Naive thymus-derived CD4-positive, alpha-beta T cell (primary cell): ENCODE measurements at regions not wholly inside any gene's neighbourhood (a gene's known extent, or its start where the extent isn't known, plus 50 kb on each side); places are given as distances from the start of the nearest gene placed in this dataset.

Experiments
- ATAC-seq: fragments of 150-1000 bp; cut with Tn5 transposase; 2 replicates; pipeline ENCODE4 v1.10.0; 2021; ENCODE audit warnings: mild to moderate bottlenecking, moderate library complexity
- CTCF ChIA-PET: fragments of 350-600 bp; sonication (Branson Sonifier 250); formaldehyde crosslinking; loops from one replicate; lab custom pipeline; 2021; ENCODE audit warnings: antibody characterized with exemption; lab: Charles Lee
- POLR2A ChIA-PET: fragments of 350-600 bp; sonication (Branson Sonifier 250); formaldehyde crosslinking; loops from one replicate; lab custom pipeline; 2021; ENCODE audit warnings: antibody characterized with exemption, inconsistent platforms; lab: Charles Lee
- DNase-seq, 9 donors: peaks; one replicate each; pipeline versions ENCODE4 v3.0.0 to v3.0.0-alpha.2; 2020 to 2022; ENCODE audit warnings: mixed read lengths in 1 of 9
- H3K27ac ChIP-seq: one replicate; pipeline ENCODE4 v1.7.0; 2013; ENCODE audit warnings: mild to moderate bottlenecking, low read depth, low read length, moderate library complexity
- H3K27me3 ChIP-seq, 2 donors: one replicate each; pipeline ENCODE4 v1.7.0; 2013; ENCODE audit warnings: low read length in 2 of 2, mild to moderate bottlenecking in 2 of 2, moderate library complexity in 2 of 2; ENCODE audit not compliant: control insufficient read depth in 2 of 2, insufficient read depth in 2 of 2
- H3K36me3 ChIP-seq, 3 experiments: 1 replicate in 2 of 3; 2 replicates in 1 of 3; pipeline ENCODE4 v1.7.0; 2013; ENCODE audit warnings: low read length in 3 of 3, mild to moderate bottlenecking in 3 of 3, moderate library complexity in 1 of 3; ENCODE audit not compliant: insufficient read depth in 3 of 3, control insufficient read depth in 2 of 3
- H3K4me1 ChIP-seq, 2 donors: one replicate each; pipeline ENCODE4 v1.7.0; 2013; ENCODE audit warnings: low read length in 2 of 2, mild to moderate bottlenecking in 2 of 2, moderate library complexity in 1 of 2; ENCODE audit not compliant: control insufficient read depth in 2 of 2, insufficient read depth in 2 of 2
- H3K4me3 ChIP-seq: 2 replicates; pipeline ENCODE4 v1.7.0; 2013; ENCODE audit warnings: mild to moderate bottlenecking, low read length
- H3K9me3 ChIP-seq, 3 experiments: 1 replicate in 2 of 3; 2 replicates in 1 of 3; pipeline ENCODE4 v1.7.0; 2013; ENCODE audit warnings: low read length in 3 of 3; ENCODE audit not compliant: control insufficient read depth in 2 of 3
- H3K27ac Mint-ChIP-seq, 9 donors: one replicate each; pipeline ENCODE4 v1.8.0; 2020 to 2022; ENCODE audit warnings: mixed read lengths in 9 of 9, mild to moderate bottlenecking in 8 of 9, moderate library complexity in 5 of 9, inconsistent platforms in 2 of 9
- H3K27me3 Mint-ChIP-seq, 5 donors: one replicate each; pipeline ENCODE4 v1.8.0; 2021 to 2022; ENCODE audit warnings: mixed read lengths in 5 of 5, mild to moderate bottlenecking in 1 of 5
- H3K36me3 Mint-ChIP-seq, 5 donors: one replicate each; pipeline ENCODE4 v1.8.0; 2020 to 2022; ENCODE audit warnings: mixed read lengths in 5 of 5, mild to moderate bottlenecking in 3 of 5, inconsistent platforms in 1 of 5
- H3K4me1 Mint-ChIP-seq, 7 donors: one replicate each; pipeline ENCODE4 v1.8.0; 2020 to 2022; ENCODE audit warnings: mixed read lengths in 7 of 7, mild to moderate bottlenecking in 3 of 7, inconsistent platforms in 1 of 7
- H3K4me3 Mint-ChIP-seq, 10 donors: one replicate each; pipeline ENCODE4 v1.8.0; 2020 to 2022; ENCODE audit warnings: mild to moderate bottlenecking in 10 of 10, mixed read lengths in 10 of 10, moderate library complexity in 6 of 10, inconsistent platforms in 2 of 10
- H3K9me3 Mint-ChIP-seq, 11 donors: one replicate each; pipeline ENCODE4 v1.8.0; 2020 to 2022; ENCODE audit warnings: mixed read lengths in 11 of 11, mild to moderate bottlenecking in 4 of 11, inconsistent platforms in 1 of 11, moderate library complexity in 1 of 11
- intact Hi-C, 2 donors: fragments of 100-400 bp; cut with micrococcal nuclease; formaldehyde crosslinking; loops; one replicate each; pipeline ENCODE4 v1.15.1; 2023

DNA sequence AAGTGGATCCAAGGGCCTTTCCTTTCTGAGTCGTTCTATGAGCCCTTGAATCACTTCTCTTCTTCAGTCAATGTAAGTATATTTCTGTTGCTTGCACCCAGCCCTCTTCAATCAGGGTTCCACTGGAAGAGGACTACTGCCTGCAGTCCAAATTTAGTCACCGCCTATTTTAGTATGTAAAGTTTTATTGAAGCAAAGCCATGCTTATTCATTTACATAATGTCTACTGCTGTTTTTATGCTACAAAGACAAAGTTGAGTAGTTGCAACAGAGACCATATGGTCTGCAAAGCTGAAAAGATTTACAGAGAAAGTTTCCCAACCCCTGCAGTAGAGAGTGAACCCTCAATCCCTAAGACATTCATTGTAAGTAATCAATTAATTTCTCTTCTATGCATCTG, 332.5 kb upstream of the TNP1 start:
- DNase-seq (no peak), ATAC-seq (no peak)
- Histone ChIP-seq H3K27ac (no peak overlapping the region), H3K9me3 (no peaks in the 10 kb centered on the region), H3K4me1 (no peaks in the 10 kb centered on the region), H3K4me3 (no peak overlapping the region), H3K27me3 (no peaks in the 10 kb centered on the region), H3K36me3 (no peaks in the 10 kb centered on the region)
- intact Hi-C loops: no loop called here
- Mint-ChIP-seq H3K27ac (no peak overlapping the region), H3K4me1 (peaks cover 0 to 7% (median 0%) of the 10 kb centered on the region in 7 donors), H3K27me3 (peaks cover 0 to 10% (median 6%) of the 10 kb centered on the region in 5 donors), H3K36me3 (peaks cover 0 to 5% (median 0%) of the 10 kb centered on the region in 5 donors), H3K4me3 (no peak overlapping the region), H3K9me3 (peaks cover 0 to 8% (median 5%) of the 10 kb centered on the region in 11 donors)
- POLR2A ChIA-PET: no interaction called here
- CTCF ChIA-PET: no interaction called here

DNA sequence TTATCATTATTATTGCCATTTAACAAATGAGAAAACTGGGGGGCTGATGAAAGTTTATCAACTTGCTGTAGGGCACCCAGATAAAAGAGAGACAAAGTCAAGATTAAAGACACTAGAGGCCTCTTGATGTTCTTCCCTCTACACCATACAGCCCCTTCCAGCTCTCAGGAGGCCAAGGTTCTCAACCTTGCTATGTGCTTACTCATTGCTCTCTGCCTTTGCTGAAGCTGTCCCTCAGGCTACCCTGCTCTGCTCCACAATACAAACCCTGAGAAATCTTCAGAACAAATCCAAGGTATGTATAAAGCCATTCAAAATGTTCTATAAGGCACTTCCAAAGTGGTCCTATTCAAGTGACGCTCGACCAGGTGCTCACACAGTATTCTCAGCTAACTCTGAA, 329.9 kb upstream of the TNP1 start:
- no peaks in the 10 kb centered on the region for H3K36me3 ChIP-seq
- Mint-ChIP-seq H3K36me3 (no peaks in the 10 kb centered on the region), H3K27me3 (peaks cover 0 to 7% (median 6%) of the 10 kb centered on the region in 5 donors), H3K9me3 (peaks cover 0 to 7% (median 0%) of the 10 kb centered on the region in 11 donors), H3K4me3 (no peak overlapping the region), H3K4me1 (peaks cover 0 to 7% (median 0%) of the 10 kb centered on the region in 7 donors), H3K27ac (no peak overlapping the region)
- no peak overlapping the region for H3K4me3 ChIP-seq
- ATAC-seq (no peak), DNase-seq (no peak)
- H3K4me1 ChIP-seq: no peaks in the 10 kb centered on the region
- no peak overlapping the region for H3K27ac ChIP-seq
- no peaks in the 10 kb centered on the region for H3K27me3 ChIP-seq
- intact Hi-C loops: no loop called here
- CTCF ChIA-PET: no interaction called here
- POLR2A ChIA-PET: no interaction called here
- H3K9me3 ChIP-seq: no peaks in the 10 kb centered on the region

- Mint-ChIP-seq H3K9me3 (peaks cover 0 to 7% (median 0%) of the 10 kb centered on the region in 11 donors), H3K4me3 (no peak overlapping the region), H3K4me1 (peaks cover 0 to 7% (median 0%) of the 10 kb centered on the region in 7 donors), H3K27ac (no peak overlapping the region), H3K27me3 (peaks cover 0 to 6% (median 5%) of the 10 kb centered on the region in 5 donors), H3K36me3 (no peaks in the 10 kb centered on the region)
- intact Hi-C loops: no loop called here
- H3K27me3 ChIP-seq: no peaks in the 10 kb centered on the region
- CTCF ChIA-PET: no interaction called here
- no peaks in the 10 kb centered on the region for H3K4me1 ChIP-seq
- no peak overlapping the region for H3K4me3 ChIP-seq
- DNase-seq: no peak
- no peaks in the 10 kb centered on the region for H3K9me3 ChIP-seq
- no peak overlapping the region for H3K27ac ChIP-seq
- H3K36me3 ChIP-seq: no peaks in the 10 kb centered on the region
- no peak for ATAC-seq
- POLR2A ChIA-PET: no interaction called here
Measured at GRCh38 chr2:217189131-217189530, 329.3 kb upstream of the TNP1 start.

- H3K9me3 Mint-ChIP-seq: peaks cover 0 to 7% (median 0%) of the 10 kb centered on the region in 11 donors
- H3K27ac Mint-ChIP-seq: no peak overlapping the region
- DNase-seq (no peak), ATAC-seq (no peak)
- intact Hi-C loops: no loop called here
- H3K4me3 Mint-ChIP-seq: no peak overlapping the region
- H3K27me3 Mint-ChIP-seq: peaks cover 0 to 6% (median 4%) of the 10 kb centered on the region in 5 donors
- Histone ChIP-seq H3K4me3 (no peak overlapping the region), H3K27me3 (no peaks in the 10 kb centered on the region), H3K36me3 (no peaks in the 10 kb centered on the region), H3K4me1 (no peaks in the 10 kb centered on the region), H3K9me3 (no peaks in the 10 kb centered on the region), H3K27ac (no peak overlapping the region)
- no peaks in the 10 kb centered on the region for H3K36me3 Mint-ChIP-seq
- H3K4me1 Mint-ChIP-seq: peaks cover 0 to 7% (median 0%) of the 10 kb centered on the region in 7 donors
- ChIA-PET POLR2A (no interaction called here), CTCF (no interaction called here)
Measured at GRCh38 chr2:217186668-217187159, 326.9 kb upstream of the TNP1 start.

- DNase-seq (no peak), ATAC-seq (no peak)
- intact Hi-C loops: no loop called here
- CTCF ChIA-PET: no interaction called here
- no peak overlapping the region for H3K27ac Mint-ChIP-seq
- no peak overlapping the region for H3K4me3 ChIP-seq
- H3K27me3 Mint-ChIP-seq: peaks cover 0 to 6% (median 4%) of the 10 kb centered on the region in 5 donors
- no peak overlapping the region for H3K4me3 Mint-ChIP-seq
- peaks cover 0 to 6% (median 0%) of the 10 kb centered on the region in 7 donors for H3K4me1 Mint-ChIP-seq
- no peaks in the 10 kb centered on the region for H3K4me1 ChIP-seq
- H3K27me3 ChIP-seq: no peaks in the 10 kb centered on the region
- peaks cover 0 to 5% (median 0%) of the 10 kb centered on the region in 11 donors for H3K9me3 Mint-ChIP-seq
- no peak overlapping the region for H3K27ac ChIP-seq
- no peaks in the 10 kb centered on the region for H3K36me3 Mint-ChIP-seq
- no peaks in the 10 kb centered on the region for H3K9me3 ChIP-seq
- no peaks in the 10 kb centered on the region for H3K36me3 ChIP-seq
- POLR2A ChIA-PET: no interaction called here
Measured at GRCh38 chr2:217186152-217186551, 326.3 kb upstream of the TNP1 start.

DNA sequence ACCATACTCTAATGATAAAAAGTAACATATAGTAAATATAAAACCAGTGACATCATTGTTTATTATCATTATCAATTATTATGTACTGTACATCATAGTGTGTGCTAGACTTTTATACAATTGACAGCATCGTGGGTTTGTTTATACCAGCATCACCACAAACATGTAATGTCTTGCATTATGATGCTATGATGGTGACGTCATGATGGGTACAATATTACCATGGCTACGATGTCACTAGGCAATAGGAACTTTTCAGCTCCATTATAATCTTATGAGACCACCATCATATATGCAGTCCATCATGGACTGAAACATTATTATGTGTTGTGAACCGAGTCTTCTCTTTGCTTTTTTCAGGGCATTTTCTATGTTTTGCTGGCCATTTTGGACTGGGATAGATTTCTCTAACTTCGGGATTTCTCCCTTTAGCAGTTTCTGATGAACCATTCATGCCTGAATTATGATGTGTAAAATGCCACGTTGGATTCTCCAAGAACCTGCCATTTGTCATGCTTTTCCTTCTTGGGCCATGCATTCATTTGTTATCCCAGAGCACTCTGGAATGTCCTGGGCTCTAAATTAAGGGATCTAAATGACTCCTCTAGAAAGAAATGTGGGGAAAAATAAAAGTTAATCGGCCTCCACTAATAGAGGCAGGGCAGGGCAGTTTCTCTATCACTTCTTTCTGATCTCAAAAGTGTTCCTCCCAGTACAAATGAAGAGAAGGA, 325.6 kb upstream of the TNP1 start:
- ChIA-PET POLR2A (no interaction called here), CTCF (no interaction called here)
- H3K9me3 Mint-ChIP-seq: no peaks in the 10 kb centered on the region
- Histone ChIP-seq H3K4me3 (no peak overlapping the region), H3K27me3 (no peaks in the 10 kb centered on the region), H3K4me1 (no peaks in the 10 kb centered on the region), H3K27ac (no peak overlapping the region), H3K36me3 (no peaks in the 10 kb centered on the region), H3K9me3 (no peaks in the 10 kb centered on the region)
- no peak overlapping the region for H3K4me3 Mint-ChIP-seq
- intact Hi-C loops: no loop called here
- ATAC-seq: no peak
- peaks cover 0 to 2% (median 0%) of the 10 kb centered on the region in 7 donors for H3K4me1 Mint-ChIP-seq
- H3K36me3 Mint-ChIP-seq: no peaks in the 10 kb centered on the region
- no peak for DNase-seq
- H3K27ac Mint-ChIP-seq: no peak overlapping the region
- peaks cover 0 to 6% (median 2%) of the 10 kb centered on the region in 5 donors for H3K27me3 Mint-ChIP-seq

- Histone ChIP-seq H3K36me3 (no peaks in the 10 kb centered on the region), H3K4me1 (no peaks in the 10 kb centered on the region), H3K27me3 (no peaks in the 10 kb centered on the region), H3K4me3 (no peak overlapping the region), H3K27ac (no peak overlapping the region), H3K9me3 (no peaks in the 10 kb centered on the region)
- peaks cover 0 to 6% (median 2%) of the 10 kb centered on the region in 5 donors for H3K27me3 Mint-ChIP-seq
- CTCF ChIA-PET: no interaction called here
- H3K36me3 Mint-ChIP-seq: no peaks in the 10 kb centered on the region
- intact Hi-C loops: no loop called here
- H3K9me3 Mint-ChIP-seq: no peaks in the 10 kb centered on the region
- H3K4me1 Mint-ChIP-seq: peaks cover 0 to 2% (median 0%) of the 10 kb centered on the region in 7 donors
- no peak overlapping the region for H3K4me3 Mint-ChIP-seq
- no peak for DNase-seq
- POLR2A ChIA-PET: no interaction called here
- H3K27ac Mint-ChIP-seq: no peak overlapping the region
- no peak for ATAC-seq
Measured at GRCh38 chr2:217184242-217184641, 324.4 kb upstream of the TNP1 start.
